Lower lobe of right lung (tissue), 2 donors: ENCODE measurements at regions not wholly inside any gene's neighbourhood (a gene's known extent, or its start where the extent isn't known, plus 50 kb on each side); places are given as distances from the start of the nearest gene placed in this dataset.

Source experiments
- ATAC-seq, 2 donors: fragments of 200-7000 bp; cut with Tn5 transposase; one replicate each; pipeline ENCODE4 v1.9.1; 2020 to 2022; ENCODE audit warnings: mild to moderate bottlenecking in 2 of 2, moderate library complexity in 2 of 2
- DNase-seq: peaks from one replicate; pipeline ENCODE4 v3.0.0-alpha.2; 2020
- H3K27ac ChIP-seq: fragments of 200-600 bp; one replicate; pipeline ENCODE4 v1.8.0; 2022
- H3K27me3 ChIP-seq: fragments of 200-600 bp; one replicate; pipeline ENCODE4 v1.8.0; 2022; ENCODE audit warnings: low read depth
- H3K36me3 ChIP-seq: fragments of 200-600 bp; one replicate; pipeline ENCODE4 v1.8.0; 2022; ENCODE audit warnings: mild to moderate bottlenecking
- H3K4me1 ChIP-seq: fragments of 200-600 bp; one replicate; pipeline ENCODE4 v1.8.0; 2022
- H3K4me3 ChIP-seq: fragments of 200-600 bp; one replicate; pipeline ENCODE4 v1.8.0; 2022; ENCODE audit warnings: mild to moderate bottlenecking
- H3K9me3 ChIP-seq: fragments of 200-600 bp; one replicate; pipeline ENCODE4 v1.8.0; 2022
- intact Hi-C: fragments of 100-400 bp; cut with DNase I; formaldehyde crosslinking; loops from one replicate; pipeline ENCODE4 v1.11.0; 2022
- TF ChIP-seq, protein P1 (sequence below): fragments of 200-600 bp; IDR thresholded peaks from one replicate; pipeline ENCODE4 v1.8.0; 2022; ENCODE audit warnings: antibody characterized with exemption, mild to moderate bottlenecking
- donor health status: DM: no; HTN: yes; CAD: no; lungs with severe emphysema.

DNA sequence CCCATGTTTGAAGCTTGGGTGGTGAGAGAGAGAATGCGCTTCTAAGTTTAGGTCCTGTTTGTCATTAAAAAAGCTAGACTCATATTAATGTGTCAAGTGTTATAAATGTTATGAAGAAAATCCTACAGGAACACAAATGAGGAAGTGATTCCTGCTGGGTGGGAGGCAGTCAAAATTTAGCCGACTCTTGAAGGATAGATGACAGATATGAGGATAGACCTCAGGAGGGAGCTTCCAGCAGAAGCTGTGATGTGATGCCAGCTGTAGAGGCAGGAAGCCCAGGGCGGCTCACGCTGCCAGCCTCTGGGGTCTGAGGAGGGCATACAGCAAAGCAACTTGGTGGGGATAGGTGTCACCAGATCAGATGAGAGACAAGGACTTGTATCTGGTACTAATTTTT lies 74.7 kb upstream of the ADAMTS16 start:
- Histone ChIP-seq H3K4me1 (no peaks in the 10 kb centered on the region), H3K4me3 (no peak overlapping the region), H3K36me3 (no peaks in the 10 kb centered on the region), H3K9me3 (no peaks in the 10 kb centered on the region), H3K27me3 (no peaks in the 10 kb centered on the region), H3K27ac (no peak overlapping the region)
- no peak for DNase-seq
- no peak for ATAC-seq
- intact Hi-C loops, result no loop called here
- TF ChIP-seq, protein P1, sequence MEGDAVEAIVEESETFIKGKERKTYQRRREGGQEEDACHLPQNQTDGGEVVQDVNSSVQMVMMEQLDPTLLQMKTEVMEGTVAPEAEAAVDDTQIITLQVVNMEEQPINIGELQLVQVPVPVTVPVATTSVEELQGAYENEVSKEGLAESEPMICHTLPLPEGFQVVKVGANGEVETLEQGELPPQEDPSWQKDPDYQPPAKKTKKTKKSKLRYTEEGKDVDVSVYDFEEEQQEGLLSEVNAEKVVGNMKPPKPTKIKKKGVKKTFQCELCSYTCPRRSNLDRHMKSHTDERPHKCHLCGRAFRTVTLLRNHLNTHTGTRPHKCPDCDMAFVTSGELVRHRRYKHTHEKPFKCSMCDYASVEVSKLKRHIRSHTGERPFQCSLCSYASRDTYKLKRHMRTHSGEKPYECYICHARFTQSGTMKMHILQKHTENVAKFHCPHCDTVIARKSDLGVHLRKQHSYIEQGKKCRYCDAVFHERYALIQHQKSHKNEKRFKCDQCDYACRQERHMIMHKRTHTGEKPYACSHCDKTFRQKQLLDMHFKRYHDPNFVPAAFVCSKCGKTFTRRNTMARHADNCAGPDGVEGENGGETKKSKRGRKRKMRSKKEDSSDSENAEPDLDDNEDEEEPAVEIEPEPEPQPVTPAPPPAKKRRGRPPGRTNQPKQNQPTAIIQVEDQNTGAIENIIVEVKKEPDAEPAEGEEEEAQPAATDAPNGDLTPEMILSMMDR, result no peak

DNA sequence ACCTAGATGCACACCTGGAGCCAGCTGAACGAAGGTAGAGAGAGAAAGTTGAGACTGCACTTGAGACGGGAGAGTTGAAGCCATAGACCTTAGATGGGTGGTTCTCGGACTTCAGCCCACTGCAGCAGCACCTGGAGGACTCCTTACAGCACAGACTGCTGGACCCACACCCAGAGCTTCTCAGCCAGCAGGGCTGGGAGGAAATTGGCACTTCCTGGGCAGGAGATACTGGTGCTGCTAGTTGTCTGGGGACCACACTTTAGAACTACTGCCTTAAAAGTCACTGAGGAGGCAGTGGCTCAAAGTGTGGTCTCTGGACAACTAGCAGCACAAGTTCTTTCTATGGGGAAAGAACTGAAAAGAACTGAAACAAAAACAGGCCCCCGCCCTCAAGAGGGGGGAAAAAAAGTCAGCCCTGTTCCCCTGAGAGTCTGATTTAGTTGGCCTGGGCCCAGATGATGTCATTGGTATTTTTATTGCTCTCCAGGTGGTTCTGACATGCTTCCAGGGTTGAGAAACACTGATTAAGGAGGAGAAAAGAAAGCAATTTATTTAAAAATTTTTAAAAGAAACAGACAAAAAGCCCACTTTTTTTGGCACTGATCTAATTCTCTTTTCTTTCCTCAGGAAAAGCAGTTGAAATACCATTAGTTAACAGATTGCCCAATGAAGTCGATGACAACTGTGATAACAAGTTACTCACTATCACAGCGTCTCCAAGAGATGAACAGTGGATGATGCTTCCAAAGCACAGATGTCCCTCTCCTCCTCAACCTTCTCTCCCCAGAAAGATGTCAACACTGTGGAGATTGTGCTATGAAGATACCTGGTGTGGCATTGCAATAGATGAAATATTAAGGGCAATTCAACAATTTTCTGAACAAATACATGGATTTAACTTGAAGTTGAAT lies 73.6 kb upstream of the ADAMTS16 start:
- H3K4me1 ChIP-seq, result no peaks in the 10 kb centered on the region
- H3K4me3 ChIP-seq, result no peak overlapping the region
- H3K9me3 ChIP-seq, result no peaks in the 10 kb centered on the region
- H3K36me3 ChIP-seq, result no peaks in the 10 kb centered on the region
- H3K27me3 ChIP-seq, result no peaks in the 10 kb centered on the region
- intact Hi-C loops, result no loop called here
- TF ChIP-seq, protein P1, result no peak
- no peak for ATAC-seq
- H3K27ac ChIP-seq, result no peak overlapping the region
- DNase-seq, result no peak

- intact Hi-C loops, result no loop called here
- H3K9me3 ChIP-seq, result no peaks in the 10 kb centered on the region
- TF ChIP-seq, protein P1, result no peak
- no peaks in the 10 kb centered on the region for H3K4me1 ChIP-seq
- ATAC-seq (no peak), DNase-seq (no peak)
- no peak overlapping the region for H3K4me3 ChIP-seq
- no peaks in the 10 kb centered on the region for H3K27me3 ChIP-seq
- no peak overlapping the region for H3K27ac ChIP-seq
- no peaks in the 10 kb centered on the region for H3K36me3 ChIP-seq
Measured at GRCh38 chr5:5069851-5070250, 70.3 kb upstream of the ADAMTS16 start.

GRCh38 chr5:5071554-5071953 lies 68.6 kb upstream of the ADAMTS16 start:
- Histone ChIP-seq H3K27me3 (no peaks in the 10 kb centered on the region), H3K27ac (no peak overlapping the region), H3K9me3 (no peaks in the 10 kb centered on the region), H3K4me1 (no peaks in the 10 kb centered on the region), H3K4me3 (no peak overlapping the region), H3K36me3 (no peaks in the 10 kb centered on the region)
- DNase-seq (no peak), ATAC-seq (no peak)
- intact Hi-C loops, result no loop called here
- TF ChIP-seq, protein P1, result no peak

- H3K27me3 ChIP-seq, result no peaks in the 10 kb centered on the region
- H3K36me3 ChIP-seq, result no peaks in the 10 kb centered on the region
- DNase-seq (no peak), ATAC-seq (no peak)
- H3K4me3 ChIP-seq, result no peak overlapping the region
- H3K27ac ChIP-seq, result no peak overlapping the region
- TF ChIP-seq, protein P1, result no peak
- intact Hi-C loops, result no loop called here
- no peaks in the 10 kb centered on the region for H3K4me1 ChIP-seq
- H3K9me3 ChIP-seq, result no peaks in the 10 kb centered on the region
Measured at GRCh38 chr5:5077236-5077635, 62.9 kb upstream of the ADAMTS16 start.
